ENCODE measurements at regions not wholly inside any gene's neighbourhood (a gene's known extent, or its start where the extent isn't known, plus 50 kb on each side); places are given as distances from the start of the nearest gene placed in this dataset.
"Not testable (repeated sequence)": the region's sequence is repeated elsewhere in the genome, so short reads cannot be mapped to it uniquely, and the experiment has no call there.

DNA sequence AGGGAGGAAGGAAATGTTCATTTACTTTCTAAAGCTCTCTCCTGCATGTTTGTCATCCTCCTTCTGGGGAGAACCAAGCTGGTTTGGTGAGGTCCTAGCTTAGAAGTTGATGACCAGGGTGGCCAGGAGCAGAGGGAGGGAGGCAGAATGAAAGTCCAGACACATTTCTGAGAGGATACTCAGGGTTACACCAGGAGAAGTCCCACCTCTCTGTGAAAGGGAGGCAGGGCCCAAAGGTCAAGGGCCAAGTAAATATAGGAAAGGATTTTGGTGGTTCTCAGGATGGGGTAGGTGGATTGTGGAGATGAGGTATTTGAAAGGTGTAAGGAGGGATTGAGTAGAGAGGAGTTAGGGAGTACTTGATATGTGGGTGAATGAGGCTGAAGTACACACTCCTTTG lies 58.0 kb upstream of the FBXO11 start:
- DNase-seq (ENCODE audit: low read depth) = no peak

DNA sequence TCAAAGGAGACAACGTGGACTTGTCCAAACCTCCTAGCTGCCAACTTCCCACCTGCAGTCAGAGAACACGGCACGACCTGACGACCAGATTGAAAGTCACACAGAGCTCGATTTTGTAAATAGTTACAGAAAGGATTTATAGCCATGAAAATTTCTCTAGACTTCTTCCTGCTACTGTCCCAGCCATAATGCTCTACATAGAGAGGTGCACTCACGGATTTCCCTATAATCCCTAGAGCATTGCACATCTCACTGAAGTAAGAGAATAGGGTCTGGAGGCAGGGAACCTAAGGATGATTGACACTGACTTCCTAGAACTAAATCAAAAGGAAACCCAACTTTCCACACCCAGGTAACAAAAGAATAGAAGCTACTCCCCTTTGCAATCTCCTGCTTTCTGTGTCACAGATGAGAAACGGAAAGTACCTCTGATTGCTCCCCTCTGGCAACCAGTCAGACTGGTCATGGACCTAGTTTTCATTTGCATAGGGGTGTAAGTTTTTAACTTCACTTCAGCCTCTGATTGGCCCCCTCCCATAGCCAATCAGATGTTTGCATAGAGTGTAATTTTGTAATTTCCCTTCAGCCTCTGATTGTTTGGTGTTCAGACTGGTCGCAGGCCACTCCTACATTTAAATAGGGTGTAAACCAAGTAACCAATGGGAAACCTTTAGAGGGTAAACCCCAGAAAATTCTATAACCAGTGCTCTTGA lies 58.6 kb upstream of the FBXO11 start:
- no peak for DNase-seq (ENCODE audit: low read depth)

DNA sequence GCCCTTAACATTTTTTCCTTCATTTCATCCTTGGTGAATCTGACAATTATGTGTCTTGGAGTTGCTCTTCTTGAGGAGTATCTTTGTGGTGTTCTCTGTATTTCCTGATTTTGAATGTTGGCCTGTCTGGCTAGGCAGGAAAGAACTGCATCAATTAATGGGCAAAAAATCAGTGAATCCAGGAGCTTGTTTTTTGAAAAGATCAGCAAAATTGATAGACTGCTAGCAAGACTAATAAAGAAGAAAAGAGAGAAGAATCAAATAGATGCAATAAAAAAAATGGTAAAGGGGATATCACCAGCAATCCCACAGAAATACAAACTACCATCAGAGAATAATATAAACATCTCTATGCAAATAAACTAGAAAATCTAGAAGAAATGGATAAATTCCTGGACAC lies 70.4 kb upstream of the FBXO11 start:
- not testable (repeated sequence) for DNase-seq (ENCODE audit: low read depth)

DNA sequence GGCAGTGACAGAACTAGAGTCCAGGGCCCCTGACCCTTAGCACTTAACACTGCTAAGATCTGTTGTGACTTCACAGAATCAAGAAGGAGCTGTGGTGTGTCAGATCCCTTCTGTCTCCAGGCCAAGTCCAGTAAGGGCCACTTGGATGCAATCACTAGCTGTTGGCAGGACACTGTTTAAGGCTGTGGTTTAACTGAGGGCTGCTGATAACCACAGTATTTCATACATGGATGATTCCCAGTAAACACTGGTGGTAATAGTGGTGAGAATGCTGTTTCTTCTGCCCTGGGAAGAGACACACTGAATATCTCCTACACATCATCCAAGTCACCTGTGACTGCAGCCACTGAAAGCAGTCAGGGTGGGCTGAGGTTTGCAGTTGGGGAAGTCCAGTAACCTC lies 77.7 kb upstream of the FBXO11 start:
- peak; percentile 1 for DNase-seq (ENCODE audit: low read depth)

DNA sequence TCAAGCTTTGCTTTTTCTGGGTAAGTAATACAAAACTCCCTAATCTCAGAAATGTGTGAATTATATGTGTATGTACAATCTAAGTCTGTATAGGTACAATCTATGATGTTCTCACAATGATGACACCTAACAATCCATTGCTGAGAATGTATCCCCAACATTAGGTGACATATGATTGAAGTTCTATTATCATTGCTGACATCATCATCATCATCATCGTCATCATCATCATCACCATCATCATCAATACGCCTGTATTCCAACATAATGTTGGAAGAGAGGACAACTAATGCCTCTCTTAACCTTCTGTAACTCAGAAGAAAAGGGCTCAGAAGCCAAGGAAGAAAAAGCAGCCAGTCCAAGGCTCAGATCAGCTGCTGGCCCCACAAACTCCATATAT lies 84.2 kb upstream of the FBXO11 start:
- DNase-seq (ENCODE audit: low read depth) = no peak

DNA sequence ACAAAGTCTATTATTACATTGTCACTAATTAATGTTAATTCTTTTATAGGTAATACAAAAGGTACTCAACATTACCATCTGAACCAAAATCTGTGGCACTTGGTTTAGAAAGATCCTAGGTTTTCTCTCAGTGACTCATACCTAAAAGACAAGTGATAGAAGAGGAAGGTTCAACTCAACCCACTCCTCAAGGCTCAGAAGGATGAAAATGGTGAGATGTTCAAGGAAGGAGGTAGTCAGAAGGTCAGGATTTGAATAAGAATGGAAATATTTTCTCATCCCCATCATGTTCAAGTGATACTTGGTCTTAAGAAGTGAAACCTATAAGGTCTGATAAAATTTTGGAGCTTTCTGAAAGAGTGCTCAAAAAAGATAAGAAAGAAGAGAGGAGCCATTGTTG lies 86.4 kb upstream of the FBXO11 start:
- no peak for DNase-seq (ENCODE audit: low read depth)

DNA sequence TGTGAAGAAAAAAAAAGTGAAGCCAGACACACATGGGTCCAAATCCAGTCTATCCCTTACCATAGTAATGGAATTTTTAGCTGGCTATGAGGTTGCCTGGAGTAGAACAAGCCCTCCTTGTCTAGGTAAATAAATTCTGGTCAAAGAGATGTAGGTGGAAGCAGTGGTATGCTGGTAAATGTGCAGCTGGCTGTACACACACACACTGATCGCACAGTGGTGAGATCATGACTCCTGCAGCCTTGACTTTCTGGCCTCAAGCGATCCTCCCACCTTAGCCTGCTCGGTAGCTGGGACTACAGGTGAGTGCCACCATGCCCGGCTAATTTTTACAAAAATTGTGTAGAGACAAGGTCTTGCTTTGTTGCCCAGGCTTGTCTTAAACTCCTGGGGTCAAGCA lies 90.5 kb upstream of the FBXO11 start:
- no peak for DNase-seq (ENCODE audit: low read depth)

DNA sequence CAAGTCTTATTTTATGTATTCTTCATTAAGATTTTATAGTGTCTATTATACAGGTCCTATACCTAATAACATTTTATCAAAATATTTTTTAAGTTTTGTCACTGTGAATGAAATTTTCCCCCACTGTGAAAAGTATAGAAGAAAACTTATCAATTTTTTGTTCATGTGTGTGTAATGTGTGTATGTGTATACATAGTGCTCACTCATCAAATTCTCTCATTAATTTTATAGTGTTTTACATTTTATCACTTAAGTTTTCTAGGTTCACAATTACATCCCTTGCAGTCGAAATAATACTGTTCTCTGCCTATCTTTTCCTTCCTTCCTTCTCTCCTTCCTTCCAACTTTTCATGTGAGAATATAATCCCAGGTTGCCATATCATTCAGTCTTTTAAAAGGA lies 93.2 kb upstream of the FBXO11 start:
- DNase-seq (ENCODE audit: low read depth) = no peak

DNA sequence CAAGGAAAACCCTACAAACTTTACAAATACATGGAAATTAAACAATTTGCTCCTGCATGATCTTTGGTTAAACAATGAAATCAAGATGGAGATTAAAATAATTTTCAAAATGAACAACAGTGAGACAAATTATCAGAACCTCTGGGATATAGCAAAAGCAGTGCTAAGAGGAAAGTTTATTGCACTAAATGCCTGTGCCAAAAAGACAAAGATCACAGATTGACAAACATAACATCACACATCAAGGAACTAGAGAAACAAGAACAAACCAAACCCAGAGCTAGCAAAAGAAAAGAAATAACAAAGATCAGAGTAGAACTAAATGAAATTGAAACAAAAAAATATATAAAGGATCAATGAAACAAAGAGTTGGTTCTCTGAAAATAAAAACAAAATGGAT lies 95.2 kb upstream of the FBXO11 start:
- DNase-seq (ENCODE audit: low read depth) = no peak

DNA sequence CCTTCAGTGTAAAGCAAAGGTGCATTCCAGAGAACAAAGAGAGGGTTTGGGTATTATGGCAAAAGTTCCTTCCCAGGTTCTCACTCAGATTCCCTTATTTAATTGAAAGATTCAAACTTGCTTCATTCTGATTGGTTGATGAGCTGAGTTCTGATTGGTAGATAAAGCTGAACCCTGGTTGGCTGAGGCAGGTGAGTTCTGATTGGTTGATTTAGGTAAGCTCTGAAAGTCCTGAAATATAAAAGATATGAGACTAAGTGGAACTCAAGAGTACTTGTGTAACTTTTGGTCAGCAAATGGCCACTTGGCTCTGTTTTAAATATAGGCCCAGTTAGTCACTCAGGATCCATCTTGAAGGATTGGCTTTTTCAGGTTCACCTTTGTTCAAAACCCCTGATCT lies 99.8 kb upstream of the FBXO11 start:
- DNase-seq (ENCODE audit: low read depth) = no peak

DNA sequence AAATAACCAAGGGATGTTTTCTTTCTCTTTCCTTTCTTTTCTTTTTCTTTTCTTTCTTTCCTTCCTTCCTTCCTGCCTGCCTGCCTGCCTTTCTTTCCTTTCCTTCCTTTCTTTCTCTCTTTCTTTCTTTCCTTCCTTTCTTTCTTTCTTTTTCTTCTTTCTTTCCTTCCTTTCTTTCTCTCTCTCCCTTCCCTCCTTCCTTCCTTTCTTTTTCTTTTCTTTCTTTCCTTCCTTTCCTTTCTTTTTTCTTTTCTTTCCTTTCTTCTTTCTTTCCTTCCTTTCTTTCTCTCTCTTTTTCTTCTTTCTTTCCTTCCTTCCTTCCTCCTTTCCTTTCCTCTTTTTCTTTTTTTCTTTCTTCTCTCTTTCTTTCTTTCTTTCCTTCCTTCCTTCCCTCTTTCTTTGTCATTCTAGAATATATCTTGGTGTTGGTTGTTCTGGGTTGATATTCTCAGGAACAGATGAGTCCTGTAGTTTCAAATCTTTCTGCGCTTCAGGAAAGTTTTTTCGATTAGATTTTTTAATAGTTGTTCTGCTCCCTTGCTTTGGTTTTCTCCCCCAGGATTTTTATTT lies 101.5 kb upstream of the FBXO11 start:
- DNase-seq (ENCODE audit: low read depth) = no peak

DNA sequence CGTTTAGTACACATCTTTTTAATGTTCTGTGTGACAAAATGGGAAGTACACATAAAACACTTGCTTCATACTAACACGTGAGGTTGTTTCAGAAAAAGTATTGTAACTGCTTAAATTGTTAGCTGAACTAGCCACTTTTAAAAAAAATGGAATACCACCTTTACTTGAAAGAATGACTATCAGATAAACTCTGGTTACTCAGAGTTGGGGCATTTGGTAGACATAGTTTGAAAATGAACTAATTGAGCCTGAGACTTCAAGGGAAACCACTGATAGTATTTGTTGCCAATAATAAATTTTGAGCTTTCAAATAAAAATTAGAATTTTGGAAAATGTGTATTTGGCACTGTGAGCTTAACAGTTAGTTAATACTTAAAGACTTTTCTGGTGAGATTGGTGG lies 103.0 kb upstream of the FBXO11 start:
- DNase-seq (ENCODE audit: low read depth) = no peak

DNA sequence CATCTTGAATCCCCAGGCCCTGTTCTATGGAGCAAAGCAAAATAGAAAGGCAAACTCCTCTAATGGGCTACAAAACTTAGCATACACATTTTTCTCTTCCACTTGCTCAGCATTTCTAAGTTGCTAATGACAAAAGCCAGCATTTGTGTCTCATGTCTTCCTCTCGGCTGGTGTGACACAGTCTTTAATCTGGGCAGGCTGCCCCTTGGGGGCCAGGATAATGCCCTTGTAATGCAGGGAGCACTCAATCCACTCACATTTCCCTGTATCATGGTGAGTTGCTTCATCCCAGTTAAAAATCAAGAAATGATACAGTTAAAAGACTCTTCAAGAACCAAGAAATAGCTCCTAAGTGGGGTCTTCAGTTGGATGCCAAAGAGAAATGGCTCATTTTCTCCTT lies 109.1 kb upstream of the FBXO11 start:
- DNase-seq (ENCODE audit: low read depth) = peak; percentile 6

DNA sequence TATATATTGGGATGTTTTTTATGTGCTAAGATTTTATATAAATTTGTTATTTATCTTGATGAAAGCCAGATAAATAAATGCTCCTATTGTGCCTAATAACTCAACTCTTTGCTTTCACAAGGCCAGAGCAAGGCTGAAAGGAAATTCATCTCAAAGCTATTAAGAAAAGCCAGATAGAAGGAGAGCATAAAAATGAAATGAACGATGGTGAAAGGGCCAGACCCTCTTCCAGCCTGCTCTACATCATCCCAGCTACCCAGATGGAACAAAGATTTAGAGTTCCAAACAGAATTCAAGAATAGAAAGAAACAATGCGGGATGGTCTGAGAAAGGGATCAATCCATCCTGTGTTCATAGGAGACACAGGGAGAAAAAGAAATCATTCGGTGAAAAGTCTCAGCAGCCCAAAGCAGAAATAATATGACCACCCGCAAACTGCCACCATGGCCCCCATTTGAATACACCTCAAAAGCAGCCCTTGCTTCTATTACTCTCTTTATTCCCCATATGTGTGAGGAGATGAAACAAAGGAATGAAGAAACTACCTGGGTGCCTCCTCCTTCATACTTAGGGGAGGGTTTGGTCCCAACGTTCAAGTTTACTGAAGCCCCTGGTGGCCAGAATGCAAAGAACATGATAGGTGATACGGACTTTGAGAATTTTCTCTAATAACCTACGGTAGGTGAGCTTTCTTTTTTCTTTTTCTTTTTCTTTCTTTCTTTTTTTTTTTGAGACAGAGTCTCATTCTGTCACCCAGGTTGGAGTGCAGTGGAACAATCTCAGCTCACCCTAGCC lies 110.1 kb upstream of the FBXO11 start:
- no peak for DNase-seq (ENCODE audit: low read depth)

DNA sequence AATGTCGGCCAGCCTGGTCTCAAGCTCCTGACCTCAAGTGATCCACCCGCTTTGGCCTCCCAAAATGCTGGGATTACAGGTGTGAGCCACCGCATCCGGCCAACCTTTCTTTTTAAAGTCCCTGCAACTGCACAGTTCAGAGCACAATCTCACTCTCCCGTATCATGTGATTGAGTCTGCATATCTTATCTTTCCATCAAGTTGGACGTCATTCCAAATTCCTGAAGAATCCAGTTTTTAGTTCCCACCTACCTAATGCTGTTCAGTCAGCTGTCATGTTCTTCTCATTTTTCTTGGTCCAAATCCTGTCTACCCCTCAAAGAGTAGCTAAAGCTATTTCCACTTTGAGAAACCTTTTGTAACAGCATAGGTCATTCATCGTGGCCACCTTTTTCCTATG lies 110.8 kb upstream of the FBXO11 start:
- no peak for DNase-seq (ENCODE audit: low read depth)

DNA sequence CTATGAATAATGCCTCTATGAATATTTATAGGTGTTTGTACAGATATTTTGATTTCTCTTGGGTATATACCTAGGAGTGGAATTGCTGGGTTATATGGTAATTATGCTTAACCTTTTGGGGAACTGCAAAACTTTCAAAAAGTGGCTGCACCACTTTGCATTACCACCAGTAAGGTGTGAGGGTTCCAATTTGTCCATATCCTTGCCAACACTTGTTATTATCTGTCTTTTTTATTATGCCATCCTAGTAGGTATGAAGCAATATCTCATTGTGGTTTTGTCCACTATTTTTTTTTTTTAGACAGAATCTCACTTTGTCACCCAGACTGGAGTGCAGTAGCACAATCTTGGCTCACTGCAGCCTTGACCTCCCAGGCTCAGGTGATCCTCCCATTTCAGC lies 112.2 kb upstream of the FBXO11 start:
- DNase-seq (ENCODE audit: low read depth) = no peak

DNA sequence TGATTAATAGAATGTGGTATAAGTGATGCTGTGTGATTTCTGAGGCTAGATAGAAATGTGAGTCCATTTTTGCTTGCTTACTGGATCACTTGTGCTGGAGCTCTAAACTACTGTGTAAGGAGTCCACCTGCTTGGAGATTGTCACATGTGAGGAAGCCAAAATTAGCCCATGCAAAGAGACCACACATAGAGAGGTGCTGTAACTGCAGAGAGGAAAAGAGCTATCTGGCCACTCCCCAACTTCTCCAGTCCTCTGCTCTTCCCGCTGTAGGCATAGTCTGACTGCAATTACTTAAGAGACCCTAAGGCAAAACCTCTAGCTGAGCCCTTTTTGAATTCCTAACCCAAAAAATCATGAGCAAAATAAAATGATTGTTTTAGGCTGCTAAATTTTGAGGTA lies 120.6 kb upstream of the FBXO11 start:
- DNase-seq (ENCODE audit: low read depth) = no peak

DNA sequence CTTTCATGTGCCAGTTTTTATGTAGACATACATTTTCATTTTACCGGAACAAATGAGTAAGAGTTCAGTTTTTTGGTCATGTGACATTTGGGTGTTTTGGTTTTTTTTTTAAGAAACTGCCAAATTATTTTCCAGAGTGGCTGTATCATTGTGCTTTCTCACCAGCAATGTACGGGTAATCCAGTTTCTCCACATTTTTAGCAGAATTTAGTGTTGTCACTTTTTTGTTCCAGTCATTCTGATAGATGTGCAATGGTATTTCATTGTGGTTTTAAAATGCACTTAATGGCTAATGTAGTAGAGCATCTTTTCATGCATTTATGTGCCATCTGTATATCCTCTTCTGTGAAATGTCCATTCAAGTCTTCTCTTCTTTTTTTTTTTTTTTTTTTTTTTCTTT lies 126.5 kb upstream of the FBXO11 start:
- DNase-seq (ENCODE audit: low read depth) = no peak

DNA sequence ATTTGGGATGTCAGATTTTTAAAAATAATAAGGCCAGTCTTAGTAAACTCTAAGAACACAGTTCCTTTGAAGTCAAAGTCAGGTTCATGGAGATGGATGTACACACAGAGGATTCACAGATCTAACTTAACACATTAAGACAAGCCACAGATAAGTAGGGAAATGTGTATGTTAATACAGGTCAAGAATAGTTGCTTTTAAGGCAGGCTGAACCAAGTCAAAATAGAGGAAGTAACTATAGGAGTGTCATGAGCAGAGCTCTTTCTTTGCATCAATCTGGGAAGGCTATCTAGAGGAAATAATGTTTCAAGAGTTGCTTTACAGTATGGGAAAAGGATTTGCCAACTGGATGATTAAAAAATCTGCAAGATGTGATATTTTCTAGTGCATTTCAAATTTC lies 128.0 kb upstream of the FBXO11 start:
- no peak for DNase-seq (ENCODE audit: low read depth)

DNA sequence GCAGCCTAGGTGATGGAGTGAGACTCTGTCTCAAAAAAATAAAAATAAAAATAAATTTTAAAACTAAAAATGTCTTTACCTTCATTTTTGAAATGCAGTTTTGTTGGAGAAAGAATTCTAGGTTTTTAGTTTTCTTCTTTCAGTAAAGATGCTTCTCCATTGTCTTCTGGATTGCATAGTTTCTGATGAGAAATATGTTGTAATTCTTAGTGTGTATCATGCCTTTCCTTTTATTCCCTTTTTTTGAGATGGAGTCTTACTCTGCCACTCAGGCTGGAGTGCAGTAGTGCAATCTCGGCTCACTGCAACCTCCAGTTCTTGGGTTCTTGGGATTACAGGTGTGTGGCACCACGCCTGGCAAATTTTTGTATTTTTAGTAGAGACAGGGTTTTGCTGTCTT lies 130.0 kb upstream of the FBXO11 start:
- no peak for DNase-seq (ENCODE audit: low read depth)

DNA sequence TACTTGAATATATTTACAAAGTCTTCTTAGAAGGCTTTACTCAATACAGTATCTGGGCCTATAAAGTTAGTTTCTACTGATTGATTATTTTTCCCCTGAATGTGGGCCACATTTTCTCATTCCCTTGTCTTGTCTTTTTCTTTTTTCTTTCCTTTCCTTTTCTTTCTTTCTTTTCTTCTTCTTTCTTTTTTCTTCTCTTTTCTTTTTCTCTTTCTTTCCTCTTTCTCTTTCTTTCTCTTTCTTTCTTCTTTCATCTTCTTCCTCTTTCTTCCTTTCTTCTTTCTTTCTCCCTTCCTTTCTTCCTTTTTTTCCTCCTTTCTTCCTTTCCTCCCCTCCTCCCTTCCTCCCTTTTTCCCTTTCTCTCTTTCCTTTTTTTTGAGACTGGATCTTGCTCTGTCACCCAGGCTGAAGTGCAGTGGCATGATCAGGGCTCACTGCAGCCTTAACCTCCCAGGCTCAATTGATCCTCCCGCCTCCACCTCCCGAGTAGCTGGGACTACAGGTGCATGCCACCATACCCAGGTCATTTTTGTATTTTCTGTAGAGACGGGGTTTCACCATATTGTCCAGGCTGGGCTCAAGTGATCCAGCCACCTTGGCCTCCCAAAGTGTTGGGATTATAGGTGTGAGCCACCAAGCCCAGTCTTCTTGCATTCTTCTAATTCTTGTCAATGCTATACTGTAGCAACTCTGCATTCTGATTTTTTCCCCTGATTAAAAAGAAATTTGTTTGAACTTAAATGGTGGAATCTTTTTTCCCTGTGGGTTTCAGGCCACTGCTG lies 133.1 kb upstream of the FBXO11 start:
- no peak for DNase-seq (ENCODE audit: low read depth)

DNA sequence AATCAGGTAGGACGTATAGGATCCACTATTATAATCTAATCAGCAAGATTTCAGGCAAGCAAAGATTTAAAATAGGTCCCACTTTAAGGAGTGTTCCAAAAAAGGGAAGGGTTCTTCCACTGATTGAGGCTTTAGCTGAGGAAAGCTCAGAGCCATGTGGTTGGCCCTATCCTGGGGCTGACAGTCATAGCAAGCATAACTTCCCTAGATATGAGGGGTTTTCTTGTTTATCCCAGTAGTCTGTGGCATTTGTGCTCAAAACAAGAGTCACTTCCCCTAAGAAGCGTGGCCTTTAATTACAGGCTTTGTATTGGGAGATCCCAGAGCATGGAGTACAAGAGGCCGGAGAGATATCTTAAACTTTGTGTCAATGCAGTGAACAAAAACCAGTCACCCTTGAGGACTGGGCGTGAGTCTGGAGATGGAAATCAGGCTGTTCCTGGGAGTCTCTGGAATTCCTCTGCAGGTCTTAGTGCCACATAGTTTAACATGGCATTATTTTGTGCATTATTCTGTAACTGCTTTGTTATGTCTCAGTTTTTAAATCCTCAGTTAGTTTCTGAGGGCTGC lies 136.9 kb upstream of the FBXO11 start:
- no peak for DNase-seq (ENCODE audit: low read depth)
